Duodenal mucosa (tissue), 2 donors: ENCODE measurements at regions not wholly inside any gene's neighbourhood (a gene's known extent, or its start where the extent isn't known, plus 50 kb on each side); places are given as distances from the start of the nearest gene placed in this dataset.

Experiments used
- H3K27ac ChIP-seq: one replicate; pipeline ENCODE4 v1.7.0; 2013; ENCODE audit warnings: low read depth, low read length
- H3K27me3 ChIP-seq, 2 donors: one replicate each; pipeline ENCODE4 v1.7.0; 2013; ENCODE audit warnings: low read length in 2 of 2, control low read depth in 1 of 2; ENCODE audit not compliant: insufficient read depth in 2 of 2, control insufficient read depth in 1 of 2
- H3K36me3 ChIP-seq, 2 donors: one replicate each; pipeline ENCODE4 v1.7.0; 2013; ENCODE audit warnings: low read length in 2 of 2, control low read depth in 1 of 2; ENCODE audit not compliant: insufficient read depth in 2 of 2, control insufficient read depth in 1 of 2
- H3K4me1 ChIP-seq, 2 donors: one replicate each; pipeline ENCODE4 v1.7.0; 2013; ENCODE audit warnings: low read length in 2 of 2, control low read depth in 1 of 2; ENCODE audit not compliant: insufficient read depth in 2 of 2, control insufficient read depth in 1 of 2
- H3K4me3 ChIP-seq, 2 donors: one replicate each; pipeline ENCODE4 v1.7.0; 2013; ENCODE audit warnings: low read length in 2 of 2, low read depth in 1 of 2
- H3K9ac ChIP-seq, 2 donors: one replicate each; pipeline ENCODE4 v1.7.0; 2013; ENCODE audit warnings: low read length in 2 of 2, low read depth in 1 of 2
- H3K9me3 ChIP-seq, 2 donors: one replicate each; pipeline ENCODE4 v1.7.0; 2013; ENCODE audit warnings: low read length in 2 of 2, control low read depth in 1 of 2; ENCODE audit not compliant: control insufficient read depth in 1 of 2

GRCh38 chr9:28050046-28050445, 476.8 kb upstream of the C9orf72 start:
- no peak overlapping the region for H3K4me3 ChIP-seq
- no peaks in the 10 kb centered on the region for H3K27me3 ChIP-seq
- no peak overlapping the region for H3K27ac ChIP-seq
- no peak overlapping the region for H3K9ac ChIP-seq
- no peaks in the 10 kb centered on the region for H3K9me3 ChIP-seq
- H3K4me1 ChIP-seq, result no peaks in the 10 kb centered on the region
- H3K36me3 ChIP-seq, result no peaks in the 10 kb centered on the region

- no peak overlapping the region for H3K27ac ChIP-seq
- no peaks in the 10 kb centered on the region for H3K4me1 ChIP-seq
- no peak overlapping the region for H3K9ac ChIP-seq
- H3K27me3 ChIP-seq, result no peaks in the 10 kb centered on the region
- no peak overlapping the region for H3K4me3 ChIP-seq
- no peaks in the 10 kb centered on the region for H3K36me3 ChIP-seq
- H3K9me3 ChIP-seq, result no peaks in the 10 kb centered on the region
These were observed 477.7 kb upstream of the C9orf72 start for GRCh38 chr9:28050941-28051340.

- Histone ChIP-seq H3K4me1 (no peaks in the 10 kb centered on the region), H3K27ac (no peak overlapping the region), H3K4me3 (no peak overlapping the region), H3K9ac (no peak overlapping the region), H3K9me3 (no peaks in the 10 kb centered on the region), H3K27me3 (no peaks in the 10 kb centered on the region), H3K36me3 (no peaks in the 10 kb centered on the region)
These were observed 478.6 kb upstream of the C9orf72 start for GRCh38 chr9:28051559-28052503.

GRCh38 chr9:28053096-28053777, 480.0 kb upstream of the C9orf72 start:
- Histone ChIP-seq H3K9me3 (no peaks in the 10 kb centered on the region), H3K27ac (no peak overlapping the region), H3K4me3 (no peak overlapping the region), H3K4me1 (no peaks in the 10 kb centered on the region), H3K9ac (no peak overlapping the region), H3K27me3 (no peaks in the 10 kb centered on the region), H3K36me3 (no peaks in the 10 kb centered on the region)

- H3K9ac ChIP-seq, result no peak overlapping the region
- H3K36me3 ChIP-seq, result no peaks in the 10 kb centered on the region
- no peak overlapping the region for H3K27ac ChIP-seq
- no peaks in the 10 kb centered on the region for H3K9me3 ChIP-seq
- no peaks in the 10 kb centered on the region for H3K27me3 ChIP-seq
- H3K4me1 ChIP-seq, result no peaks in the 10 kb centered on the region
- no peak overlapping the region for H3K4me3 ChIP-seq
These were observed 482.7 kb upstream of the C9orf72 start for GRCh38 chr9:28056006-28056405.

GRCh38 chr9:28056466-28056865, 483.2 kb upstream of the C9orf72 start:
- Histone ChIP-seq H3K27me3 (no peaks in the 10 kb centered on the region), H3K4me1 (no peaks in the 10 kb centered on the region), H3K4me3 (no peak overlapping the region), H3K27ac (no peak overlapping the region), H3K9me3 (no peaks in the 10 kb centered on the region), H3K36me3 (no peaks in the 10 kb centered on the region), H3K9ac (no peak overlapping the region)

- H3K27ac ChIP-seq, result no peak overlapping the region
- H3K9ac ChIP-seq, result no peak overlapping the region
- no peaks in the 10 kb centered on the region for H3K27me3 ChIP-seq
- H3K4me3 ChIP-seq, result no peak overlapping the region
- H3K9me3 ChIP-seq, result no peaks in the 10 kb centered on the region
- H3K36me3 ChIP-seq, result no peaks in the 10 kb centered on the region
- no peaks in the 10 kb centered on the region for H3K4me1 ChIP-seq
These were observed 485.9 kb upstream of the C9orf72 start for GRCh38 chr9:28059192-28059591.

- Histone ChIP-seq H3K27ac (no peak overlapping the region), H3K27me3 (no peaks in the 10 kb centered on the region), H3K36me3 (no peaks in the 10 kb centered on the region), H3K4me1 (no peaks in the 10 kb centered on the region), H3K4me3 (no peak overlapping the region), H3K9me3 (no peaks in the 10 kb centered on the region), H3K9ac (no peak overlapping the region)
These were observed 491.0 kb upstream of the C9orf72 start for GRCh38 chr9:28064241-28064815.

- Histone ChIP-seq H3K4me3 (no peak overlapping the region), H3K9ac (no peak overlapping the region), H3K27ac (no peak overlapping the region), H3K27me3 (no peaks in the 10 kb centered on the region), H3K4me1 (no peaks in the 10 kb centered on the region), H3K36me3 (no peaks in the 10 kb centered on the region), H3K9me3 (no peaks in the 10 kb centered on the region)
These were observed 500.0 kb upstream of the C9orf72 start for GRCh38 chr9:28073270-28073669.

- Histone ChIP-seq H3K4me3 (no peak overlapping the region), H3K9ac (no peak overlapping the region), H3K27ac (no peak overlapping the region), H3K4me1 (no peaks in the 10 kb centered on the region), H3K27me3 (no peaks in the 10 kb centered on the region), H3K9me3 (no peaks in the 10 kb centered on the region), H3K36me3 (no peaks in the 10 kb centered on the region)
These were observed 506.4 kb upstream of the C9orf72 start for GRCh38 chr9:28079677-28080076.
